ENCODE measurements at regions not wholly inside any gene's neighbourhood (a gene's known extent, or its start where the extent isn't known, plus 50 kb on each side); places are given as distances from the start of the nearest gene placed in this dataset.
"Not testable (repeated sequence)": the region's sequence is repeated elsewhere in the genome, so short reads cannot be mapped to it uniquely, and the experiment has no call there.

DNA sequence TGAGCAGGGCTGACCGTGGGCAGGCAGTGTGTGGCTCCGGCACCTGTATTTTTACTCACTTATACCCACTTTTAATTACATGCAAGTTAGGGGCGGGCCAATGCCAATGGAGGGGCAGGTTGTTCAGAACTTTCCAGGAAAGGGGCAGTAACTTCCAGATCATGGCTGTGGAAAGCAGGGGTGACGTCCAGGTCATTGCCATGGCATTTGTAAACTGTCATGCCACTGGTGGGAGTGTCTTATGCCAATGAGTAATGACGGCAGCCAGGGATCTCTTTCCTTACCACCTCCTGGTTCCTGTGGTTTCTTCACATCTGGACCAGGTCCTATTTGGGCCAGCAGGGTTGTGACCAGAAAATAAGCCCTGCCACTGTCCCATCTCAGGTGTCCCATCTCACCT, 258.7 kb downstream of the THBS2 start:
- DNase-seq (no peak), ATAC-seq (ENCODE audit: low read depth) (no peak)
- Mint-ChIP-seq H3K27ac (no peak overlapping the region), H3K9me3 (no peaks in the 10 kb centered on the region), H3K4me3 (no peak overlapping the region), H3K36me3 (ENCODE audit: low read depth) (no peaks in the 10 kb centered on the region), H3K4me1 (no peaks in the 10 kb centered on the region), H3K27me3 (no peaks in the 10 kb centered on the region)
- POLR2A ChIA-PET, result no interaction called here
- TF ChIP-seq, protein P1, sequence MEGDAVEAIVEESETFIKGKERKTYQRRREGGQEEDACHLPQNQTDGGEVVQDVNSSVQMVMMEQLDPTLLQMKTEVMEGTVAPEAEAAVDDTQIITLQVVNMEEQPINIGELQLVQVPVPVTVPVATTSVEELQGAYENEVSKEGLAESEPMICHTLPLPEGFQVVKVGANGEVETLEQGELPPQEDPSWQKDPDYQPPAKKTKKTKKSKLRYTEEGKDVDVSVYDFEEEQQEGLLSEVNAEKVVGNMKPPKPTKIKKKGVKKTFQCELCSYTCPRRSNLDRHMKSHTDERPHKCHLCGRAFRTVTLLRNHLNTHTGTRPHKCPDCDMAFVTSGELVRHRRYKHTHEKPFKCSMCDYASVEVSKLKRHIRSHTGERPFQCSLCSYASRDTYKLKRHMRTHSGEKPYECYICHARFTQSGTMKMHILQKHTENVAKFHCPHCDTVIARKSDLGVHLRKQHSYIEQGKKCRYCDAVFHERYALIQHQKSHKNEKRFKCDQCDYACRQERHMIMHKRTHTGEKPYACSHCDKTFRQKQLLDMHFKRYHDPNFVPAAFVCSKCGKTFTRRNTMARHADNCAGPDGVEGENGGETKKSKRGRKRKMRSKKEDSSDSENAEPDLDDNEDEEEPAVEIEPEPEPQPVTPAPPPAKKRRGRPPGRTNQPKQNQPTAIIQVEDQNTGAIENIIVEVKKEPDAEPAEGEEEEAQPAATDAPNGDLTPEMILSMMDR (IDR thresholded peaks at IDR 0.05), result no peak
- intact Hi-C loops (cut with micrococcal nuclease), result no loop called here
- CTCF ChIA-PET, result no interaction called here

GRCh38 chr6:168992446-168993144, 261.1 kb downstream of the THBS2 start:
- Mint-ChIP-seq H3K27ac (no peak overlapping the region), H3K9me3 (no peaks in the 10 kb centered on the region), H3K4me3 (no peak overlapping the region), H3K27me3 (no peaks in the 10 kb centered on the region), H3K4me1 (no peaks in the 10 kb centered on the region), H3K36me3 (ENCODE audit: low read depth) (no peaks in the 10 kb centered on the region)
- intact Hi-C loops (cut with micrococcal nuclease), result no loop called here
- TF ChIP-seq, protein P1 (IDR thresholded peaks at IDR 0.05), result no peak
- POLR2A ChIA-PET, result no interaction called here
- CTCF ChIA-PET, result no interaction called here
- no peak for ATAC-seq (ENCODE audit: low read depth)
- DNase-seq, result no peak

DNA sequence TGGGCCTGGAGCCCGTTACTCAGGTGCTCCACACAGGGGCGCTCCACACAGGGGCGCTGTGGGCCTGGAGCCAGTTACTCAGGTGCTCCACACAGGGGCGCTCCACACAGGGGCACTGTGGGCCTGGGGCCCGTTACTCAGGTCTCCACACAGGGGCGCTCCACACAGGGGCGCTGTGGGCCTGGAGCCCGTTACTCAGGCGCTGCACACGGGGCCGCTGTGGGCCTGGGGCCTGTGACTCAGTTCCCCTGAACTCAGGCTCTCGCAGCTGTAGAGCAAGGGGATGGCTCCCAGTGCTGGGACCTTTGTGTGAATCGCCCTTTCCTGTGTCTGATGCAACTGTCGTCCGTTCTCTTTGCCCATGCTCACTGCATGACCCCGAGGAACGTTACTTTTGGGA, 262.0 kb downstream of the THBS2 start:
- DNase-seq; H3K36me3 Mint-ChIP-seq (ENCODE audit: low read depth); H3K27me3 Mint-ChIP-seq; ATAC-seq (ENCODE audit: low read depth); H3K9me3 Mint-ChIP-seq; intact Hi-C loops (cut with micrococcal nuclease); POLR2A ChIA-PET; H3K4me3 Mint-ChIP-seq; CTCF ChIA-PET; H3K27ac Mint-ChIP-seq; H3K4me1 Mint-ChIP-seq: not testable (repeated sequence)

GRCh38 chr6:168990019-168990751, 263.5 kb downstream of the THBS2 start:
- TF ChIP-seq, protein P1 (IDR thresholded peaks at IDR 0.05), result no peak
- no peak overlapping the region for H3K4me3 Mint-ChIP-seq
- DNase-seq, result no peak
- ChIA-PET CTCF (no interaction called here), POLR2A (no interaction called here)
- no peaks in the 10 kb centered on the region for H3K27me3 Mint-ChIP-seq
- intact Hi-C loops (cut with micrococcal nuclease), result no loop called here
- H3K9me3 Mint-ChIP-seq, result no peaks in the 10 kb centered on the region
- no peaks in the 10 kb centered on the region for H3K36me3 Mint-ChIP-seq (ENCODE audit: low read depth)
- no peak for ATAC-seq (ENCODE audit: low read depth)
- no peak overlapping the region for H3K27ac Mint-ChIP-seq
- H3K4me1 Mint-ChIP-seq, result no peaks in the 10 kb centered on the region

DNA sequence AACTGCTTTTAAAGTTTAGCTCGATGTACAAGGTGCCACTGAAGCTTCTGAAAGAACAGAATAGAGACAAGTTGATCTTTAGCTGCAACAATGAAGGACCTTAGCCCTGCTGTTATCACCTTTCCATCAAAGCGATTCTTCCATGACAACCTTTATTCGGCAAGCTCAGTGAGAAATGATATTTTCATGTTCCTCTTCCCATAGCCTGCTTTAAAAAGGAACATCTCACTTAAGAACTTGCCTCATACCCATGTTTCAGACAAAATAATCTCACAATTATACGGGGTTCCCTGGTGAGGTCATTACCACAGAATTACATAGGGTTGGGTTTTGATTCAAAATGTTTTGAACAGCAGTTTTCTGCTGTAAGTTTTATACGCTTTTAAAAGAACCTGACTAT, 264.2 kb downstream of the THBS2 start:
- ChIA-PET POLR2A (no interaction called here), CTCF (no interaction called here)
- Mint-ChIP-seq H3K4me1 (no peaks in the 10 kb centered on the region), H3K27me3 (no peaks in the 10 kb centered on the region), H3K27ac (no peak overlapping the region), H3K36me3 (ENCODE audit: low read depth) (no peaks in the 10 kb centered on the region), H3K9me3 (no peaks in the 10 kb centered on the region), H3K4me3 (no peak overlapping the region)
- TF ChIP-seq, protein P1 (IDR thresholded peaks at IDR 0.05), result no peak
- no peak for ATAC-seq (ENCODE audit: low read depth)
- intact Hi-C loops (cut with micrococcal nuclease), result no loop called here
- no peak for DNase-seq
